ENCODE measurements at regions not wholly inside any gene's neighbourhood (a gene's known extent, or its start where the extent isn't known, plus 50 kb on each side); places are given as distances from the start of the nearest gene placed in this dataset.

- no peak for DNase-seq (ENCODE audit: low read depth)
- no peak overlapping the region for H3K4me3 ChIP-seq (ENCODE audit: low read depth, low read length)
- no peak for TF ChIP-seq CTCF (IDR thresholded peaks at IDR 0.05; ENCODE audit: insufficient read depth, low read length)
Observed at GRCh38 chr7:119925581-119926289, 347.2 kb upstream of the KCND2 start.

- TF ChIP-seq CTCF (IDR thresholded peaks at IDR 0.05; ENCODE audit: insufficient read depth, low read length) = no peak
- peak; percentile 17 for DNase-seq (ENCODE audit: low read depth)
- H3K4me3 ChIP-seq (ENCODE audit: low read depth, low read length) = no peak overlapping the region
Observed at GRCh38 chr7:119929891-119930290, 343.1 kb upstream of the KCND2 start.

- no peak for DNase-seq (ENCODE audit: low read depth)
- H3K4me3 ChIP-seq (ENCODE audit: low read depth, low read length) = no peak overlapping the region
- no peak for TF ChIP-seq CTCF (IDR thresholded peaks at IDR 0.05; ENCODE audit: insufficient read depth, low read length)
Observed at GRCh38 chr7:119931230-119931824, 341.6 kb upstream of the KCND2 start.

- peak; percentile 86 for DNase-seq (ENCODE audit: low read depth)
- H3K4me3 ChIP-seq (ENCODE audit: low read depth, low read length) = no peak overlapping the region
- TF ChIP-seq CTCF (IDR thresholded peaks at IDR 0.05; ENCODE audit: insufficient read depth, low read length) = peak; percentile 55
Observed at GRCh38 chr7:119935418-119936025, 337.5 kb upstream of the KCND2 start.

GRCh38 chr7:119936836-119937235, 336.1 kb upstream of the KCND2 start:
- no peak overlapping the region for H3K4me3 ChIP-seq (ENCODE audit: low read depth, low read length)
- peak; percentile 54 for DNase-seq (ENCODE audit: low read depth)
- TF ChIP-seq CTCF (IDR thresholded peaks at IDR 0.05; ENCODE audit: insufficient read depth, low read length) = no peak

- no peak for DNase-seq (ENCODE audit: low read depth)
- H3K4me3 ChIP-seq (ENCODE audit: low read depth, low read length) = no peak overlapping the region
- no peak for TF ChIP-seq CTCF (IDR thresholded peaks at IDR 0.05; ENCODE audit: insufficient read depth, low read length)
Observed at GRCh38 chr7:119937745-119938144, 335.2 kb upstream of the KCND2 start.

All from fibroblast of the aortic adventitia (primary cell).